ENCODE measurements at regions not wholly inside any gene's neighbourhood (a gene's known extent, or its start where the extent isn't known, plus 50 kb on each side); places are given as distances from the start of the nearest gene placed in this dataset.

GRCh38 chr11:71311928-71312510 lies 59.6 kb upstream of the SHANK2 start:
- TF ChIP-seq CTCF (tag by site-specific recombination; IDR thresholded peaks at IDR 0.05) = no peak
- TF ChIP-seq ZNF274 (IDR thresholded peaks at IDR 0.05; ENCODE audit: low read length) = no peak
- TF ChIP-seq ZNF274 (tag by site-specific recombination; IDR thresholded peaks at IDR 0.05; ENCODE audit: borderline replicate concordance) = no peak
- TF ChIP-seq ZNF202 (tag by site-specific recombination; IDR thresholded peaks at IDR 0.05; ENCODE audit: borderline replicate concordance) = no peak
